Osteocyte (in vitro differentiated cells): ENCODE measurements at regions not wholly inside any gene's neighbourhood (a gene's known extent, or its start where the extent isn't known, plus 50 kb on each side); places are given as distances from the start of the nearest gene placed in this dataset.

Source experiments
- DNase-seq: peaks from one replicate; pipeline ENCODE4 v3.0.0; 2021; ENCODE audit warnings: mixed read lengths; ENCODE audit not compliant: unreplicated experiment; ENCODE audit errors: extremely low spot score
- H3K27ac Mint-ChIP-seq: one replicate; pipeline ENCODE4 v1.8.0; 2021; ENCODE audit warnings: mild to moderate bottlenecking, mixed read lengths; ENCODE audit not compliant: unreplicated experiment
- H3K27me3 Mint-ChIP-seq: one replicate; pipeline ENCODE4 v1.8.0; 2021; ENCODE audit warnings: mixed read lengths; ENCODE audit not compliant: unreplicated experiment
- H3K36me3 Mint-ChIP-seq: one replicate; pipeline ENCODE4 v1.8.0; 2021; ENCODE audit warnings: mixed read lengths; ENCODE audit not compliant: unreplicated experiment
- H3K4me1 Mint-ChIP-seq: one replicate; pipeline ENCODE4 v1.8.0; 2021; ENCODE audit warnings: mixed read lengths; ENCODE audit not compliant: unreplicated experiment
- H3K4me3 Mint-ChIP-seq: one replicate; pipeline ENCODE4 v1.8.0; 2021; ENCODE audit warnings: mild to moderate bottlenecking, moderate library complexity, mixed read lengths; ENCODE audit not compliant: unreplicated experiment
- H3K9me3 Mint-ChIP-seq: one replicate; pipeline ENCODE4 v1.8.0; 2021; ENCODE audit warnings: mixed read lengths; ENCODE audit not compliant: unreplicated experiment
- TF ChIP-seq, protein P1 (sequence below): fragments of 200-600 bp; sonication (generic); IDR thresholded peaks from 2 replicates; pipeline ENCODE4 v1.5.0; 2021; ENCODE audit warnings: antibody characterized with exemption, mild to moderate bottlenecking, moderate library complexity

DNA sequence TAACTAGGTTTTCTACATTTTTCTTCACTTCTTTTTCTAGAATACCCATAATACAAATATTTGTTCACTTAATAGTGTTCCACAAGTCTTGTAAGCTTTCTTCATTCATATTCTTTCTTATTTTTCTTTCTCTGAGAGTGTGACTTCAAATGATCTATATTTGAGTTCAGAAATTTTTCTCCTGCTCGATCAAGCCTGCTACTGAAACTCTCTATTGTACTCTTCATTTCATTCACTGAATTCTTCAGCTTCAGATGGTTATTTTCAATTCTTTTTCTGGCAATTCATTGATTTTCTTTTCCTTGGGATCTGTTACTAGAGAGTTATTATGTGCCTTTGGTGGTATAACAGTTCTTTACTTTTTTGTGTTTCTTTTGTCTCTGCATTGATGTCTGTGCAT lies 82.5 kb upstream of the CAMK1G start:
- no peak overlapping the region for H3K4me3 Mint-ChIP-seq
- TF ChIP-seq, protein P1, sequence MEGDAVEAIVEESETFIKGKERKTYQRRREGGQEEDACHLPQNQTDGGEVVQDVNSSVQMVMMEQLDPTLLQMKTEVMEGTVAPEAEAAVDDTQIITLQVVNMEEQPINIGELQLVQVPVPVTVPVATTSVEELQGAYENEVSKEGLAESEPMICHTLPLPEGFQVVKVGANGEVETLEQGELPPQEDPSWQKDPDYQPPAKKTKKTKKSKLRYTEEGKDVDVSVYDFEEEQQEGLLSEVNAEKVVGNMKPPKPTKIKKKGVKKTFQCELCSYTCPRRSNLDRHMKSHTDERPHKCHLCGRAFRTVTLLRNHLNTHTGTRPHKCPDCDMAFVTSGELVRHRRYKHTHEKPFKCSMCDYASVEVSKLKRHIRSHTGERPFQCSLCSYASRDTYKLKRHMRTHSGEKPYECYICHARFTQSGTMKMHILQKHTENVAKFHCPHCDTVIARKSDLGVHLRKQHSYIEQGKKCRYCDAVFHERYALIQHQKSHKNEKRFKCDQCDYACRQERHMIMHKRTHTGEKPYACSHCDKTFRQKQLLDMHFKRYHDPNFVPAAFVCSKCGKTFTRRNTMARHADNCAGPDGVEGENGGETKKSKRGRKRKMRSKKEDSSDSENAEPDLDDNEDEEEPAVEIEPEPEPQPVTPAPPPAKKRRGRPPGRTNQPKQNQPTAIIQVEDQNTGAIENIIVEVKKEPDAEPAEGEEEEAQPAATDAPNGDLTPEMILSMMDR: no peak
- H3K36me3 Mint-ChIP-seq: no peaks in the 10 kb centered on the region
- DNase-seq: no peak
- no peak overlapping the region for H3K27ac Mint-ChIP-seq
- H3K4me1 Mint-ChIP-seq: no peaks in the 10 kb centered on the region
- no peaks in the 10 kb centered on the region for H3K27me3 Mint-ChIP-seq
- H3K9me3 Mint-ChIP-seq: peaks cover 30% of the 10 kb centered on the region

- H3K9me3 Mint-ChIP-seq: peaks cover 18% of the 10 kb centered on the region
- no peak overlapping the region for H3K4me3 Mint-ChIP-seq
- H3K27ac Mint-ChIP-seq: no peak overlapping the region
- TF ChIP-seq, protein P1: no peak
- no peaks in the 10 kb centered on the region for H3K36me3 Mint-ChIP-seq
- DNase-seq: no peak
- H3K27me3 Mint-ChIP-seq: no peaks in the 10 kb centered on the region
- H3K4me1 Mint-ChIP-seq: no peaks in the 10 kb centered on the region
Measured at GRCh38 chr1:209503196-209503595, 80.3 kb upstream of the CAMK1G start.

DNA sequence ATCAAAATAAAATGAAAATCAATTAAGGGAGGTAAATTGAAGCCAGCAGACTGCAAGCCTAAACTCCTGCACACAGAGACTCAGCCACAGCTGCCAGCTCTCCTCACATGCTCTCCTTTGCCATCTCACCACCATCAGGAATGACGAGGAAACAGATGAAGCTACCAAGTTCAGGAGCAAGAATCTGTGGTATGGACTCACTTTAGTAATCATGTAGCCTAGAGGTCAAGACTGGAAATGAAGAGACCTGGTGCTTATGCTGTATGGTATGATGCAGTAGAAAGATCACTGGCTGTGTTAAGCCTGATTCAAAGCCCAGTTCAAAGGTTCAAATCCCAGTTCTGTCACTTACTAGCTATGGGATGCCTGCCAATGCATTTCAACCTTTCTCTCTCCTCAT lies 78.9 kb upstream of the CAMK1G start:
- no peaks in the 10 kb centered on the region for H3K27me3 Mint-ChIP-seq
- TF ChIP-seq, protein P1: no peak
- no peak overlapping the region for H3K27ac Mint-ChIP-seq
- peaks cover 13% of the 10 kb centered on the region for H3K9me3 Mint-ChIP-seq
- no peak for DNase-seq
- no peaks in the 10 kb centered on the region for H3K4me1 Mint-ChIP-seq
- no peaks in the 10 kb centered on the region for H3K36me3 Mint-ChIP-seq
- no peak overlapping the region for H3K4me3 Mint-ChIP-seq

GRCh38 chr1:209505044-209505443 lies 78.5 kb upstream of the CAMK1G start:
- no peak overlapping the region for H3K27ac Mint-ChIP-seq
- H3K4me1 Mint-ChIP-seq: no peaks in the 10 kb centered on the region
- peaks cover 11% of the 10 kb centered on the region for H3K9me3 Mint-ChIP-seq
- no peak for DNase-seq
- no peaks in the 10 kb centered on the region for H3K36me3 Mint-ChIP-seq
- H3K4me3 Mint-ChIP-seq: no peak overlapping the region
- TF ChIP-seq, protein P1: no peak
- no peaks in the 10 kb centered on the region for H3K27me3 Mint-ChIP-seq

GRCh38 chr1:209506101-209506500 lies 77.4 kb upstream of the CAMK1G start:
- peaks cover 2% of the 10 kb centered on the region for H3K9me3 Mint-ChIP-seq
- no peak overlapping the region for H3K27ac Mint-ChIP-seq
- TF ChIP-seq, protein P1: no peak
- H3K4me3 Mint-ChIP-seq: no peak overlapping the region
- no peak for DNase-seq
- no peaks in the 10 kb centered on the region for H3K4me1 Mint-ChIP-seq
- no peaks in the 10 kb centered on the region for H3K27me3 Mint-ChIP-seq
- no peaks in the 10 kb centered on the region for H3K36me3 Mint-ChIP-seq
